Sciatic nerve (tissue), 2 donors: ENCODE measurements at regions not wholly inside any gene's neighbourhood (a gene's known extent, or its start where the extent isn't known, plus 50 kb on each side); places are given as distances from the start of the nearest gene placed in this dataset.
"Not testable (repeated sequence)": the region's sequence is repeated elsewhere in the genome, so short reads cannot be mapped to it uniquely, and the experiment has no call there.

Experiments used
- ATAC-seq: fragments of 200-7000 bp; cut with Tn5 transposase; one replicate; pipeline ENCODE4 v1.9.1; 2020; ENCODE audit warnings: mild to moderate bottlenecking, moderate library complexity
- DNase-seq: peaks from one replicate; pipeline ENCODE4 v3.0.0-alpha.2; 2020; ENCODE audit warnings: low spot score
- intact Hi-C: fragments of 100-400 bp; cut with DNase I; formaldehyde crosslinking; loops from one replicate; pipeline ENCODE4 v1.14.2; 2022
- donor health status: DM: no; HTN: no; CAD: no.
- donor health status: DM: no; HTN: no; CAD: no.

GRCh38 chr9:62864481-62865469 lies 1674.9 kb downstream of the SPATA31A7 start:
- ATAC-seq, result peak; percentile 56
- DNase-seq, result peak; percentile 72
- intact Hi-C loops, result not testable (repeated sequence)

GRCh38 chr9:62869061-62869460 lies 1679.2 kb downstream of the SPATA31A7 start:
- intact Hi-C loops, DNase-seq, ATAC-seq: not testable (repeated sequence)

DNA sequence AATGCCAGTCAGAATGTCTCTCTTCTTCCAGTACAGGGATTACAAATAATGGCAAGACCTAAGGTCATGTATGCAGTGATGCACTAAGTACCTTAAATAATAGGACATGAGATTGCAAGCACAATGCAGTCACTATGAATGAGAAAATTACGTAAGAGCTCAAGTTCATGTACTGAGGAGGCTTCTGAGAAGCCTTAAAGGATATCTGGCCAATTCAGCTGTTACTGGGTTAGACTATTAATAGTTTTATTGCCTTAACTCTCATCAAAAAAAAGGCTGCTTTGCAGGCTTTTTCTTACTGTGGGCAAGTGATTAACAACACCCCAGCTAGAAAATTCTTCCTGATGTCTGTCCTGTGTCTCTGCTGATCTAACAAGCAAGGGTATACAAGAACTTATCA lies 1681.9 kb downstream of the SPATA31A7 start:
- intact Hi-C loops, ATAC-seq, DNase-seq: not testable (repeated sequence)

DNA sequence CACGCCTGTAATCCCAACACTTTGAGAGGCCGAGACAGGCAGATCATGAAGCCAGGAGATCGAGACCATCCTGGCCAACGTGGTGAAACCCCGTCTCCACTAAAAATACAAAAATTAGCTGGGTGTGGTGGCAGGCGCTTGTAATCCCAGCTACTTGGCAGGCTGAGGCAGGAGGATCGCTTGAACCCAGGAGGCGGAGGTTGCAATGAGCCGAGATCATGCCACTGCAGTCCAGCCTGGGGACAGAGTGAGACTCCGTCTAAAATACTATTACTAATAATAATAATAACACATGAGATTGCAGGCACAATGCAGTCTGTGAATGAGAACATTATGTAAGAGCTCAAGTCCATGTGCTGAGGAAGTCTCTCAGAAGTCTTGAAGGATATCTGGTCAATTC lies 1684.4 kb downstream of the SPATA31A7 start:
- ATAC-seq, intact Hi-C loops, DNase-seq: not testable (repeated sequence)

DNA sequence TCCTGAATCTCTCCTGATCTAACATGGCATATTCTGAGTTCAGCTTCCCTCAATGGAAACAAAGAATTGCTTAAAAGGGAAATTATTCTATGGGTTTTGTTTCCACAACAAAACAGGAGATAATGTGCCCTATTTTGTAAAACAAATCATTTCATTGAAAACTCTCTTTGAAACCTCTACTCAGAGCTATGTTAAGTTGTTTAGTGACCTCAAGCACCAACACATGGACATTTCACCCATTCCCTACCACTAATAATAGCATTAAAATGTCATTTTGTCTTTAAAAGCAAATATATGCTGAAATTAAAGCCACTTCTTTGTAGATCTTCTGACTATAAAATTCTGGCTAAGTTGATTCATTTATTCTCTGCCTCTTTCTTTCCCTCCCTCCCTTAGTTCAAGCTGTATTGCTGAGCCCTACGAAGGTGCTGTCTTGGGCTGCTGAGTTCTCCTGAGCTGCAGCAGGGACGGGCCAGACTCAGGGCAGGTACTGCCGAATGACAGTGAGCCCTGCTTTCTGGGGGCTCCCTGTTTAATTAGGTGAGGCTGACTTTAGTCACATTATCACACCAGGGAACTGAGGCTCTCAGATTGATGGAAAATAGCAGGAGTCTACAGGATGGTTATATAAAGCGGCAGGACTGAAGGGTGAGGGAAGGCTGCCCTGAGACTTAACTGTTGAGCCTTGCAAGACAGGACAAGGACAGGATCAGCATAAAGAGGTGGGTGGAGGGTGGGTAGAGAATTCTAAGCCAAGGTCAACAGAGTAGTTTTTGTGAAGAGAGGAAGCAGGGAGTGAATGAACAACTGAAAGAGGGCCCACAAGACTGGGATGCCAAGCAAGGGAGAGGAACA lies 1685.1 kb downstream of the SPATA31A7 start:
- intact Hi-C loops, DNase-seq: not testable (repeated sequence)
- peak; percentile 39 for ATAC-seq

- DNase-seq, intact Hi-C loops, ATAC-seq: not testable (repeated sequence)
Observed at GRCh38 chr9:62877552-62877951, 1687.7 kb downstream of the SPATA31A7 start.

- DNase-seq, ATAC-seq, intact Hi-C loops: not testable (repeated sequence)
Observed at GRCh38 chr9:62877987-62878386, 1688.2 kb downstream of the SPATA31A7 start.

GRCh38 chr9:62880453-62880852 lies 1690.6 kb downstream of the SPATA31A7 start:
- intact Hi-C loops, DNase-seq: not testable (repeated sequence)

DNA sequence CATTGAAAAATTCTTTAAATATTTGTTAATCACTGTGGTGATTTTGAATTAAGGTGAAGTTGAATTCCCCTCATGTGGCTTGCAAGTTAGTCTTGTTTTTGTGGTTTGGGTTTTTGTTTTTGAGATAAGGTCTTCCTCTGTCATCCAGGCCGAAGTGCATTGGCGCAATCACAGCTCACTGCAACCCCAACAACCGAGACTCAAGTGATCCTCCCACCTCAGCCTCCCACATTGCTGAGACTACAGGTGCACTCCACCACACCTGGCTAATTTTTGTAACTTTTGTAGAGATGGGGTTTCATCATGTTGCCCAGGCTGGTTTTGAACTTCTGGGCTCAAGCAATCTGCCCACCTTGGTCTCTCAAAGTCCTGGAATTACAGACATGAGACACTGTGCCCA lies 1691.1 kb downstream of the SPATA31A7 start:
- intact Hi-C loops, ATAC-seq, DNase-seq: not testable (repeated sequence)

More at GRCh38 chr9:62880453-62880852, 1690.6 kb downstream of the SPATA31A7 start:
- not testable (repeated sequence) for ATAC-seq

DNA sequence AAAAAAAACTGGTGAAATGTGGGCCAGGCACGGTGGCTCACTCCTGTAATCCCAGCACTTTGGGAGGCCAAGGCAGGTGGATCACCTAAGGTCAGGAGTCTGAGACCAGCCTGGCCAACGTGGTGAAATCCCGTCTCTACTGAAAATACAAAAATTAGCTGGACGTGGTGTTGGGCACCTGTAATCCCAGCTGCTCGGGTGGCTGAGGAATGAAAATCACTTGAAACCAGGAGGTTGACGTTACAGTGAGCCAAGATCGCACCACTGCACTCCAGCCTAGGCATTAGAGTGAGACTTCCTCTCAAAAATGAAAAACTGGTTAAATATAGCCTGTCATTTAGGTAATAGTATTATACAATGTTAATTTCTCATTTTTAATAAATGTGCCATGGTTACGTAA lies 1692.0 kb downstream of the SPATA31A7 start:
- DNase-seq, ATAC-seq, intact Hi-C loops: not testable (repeated sequence)

DNA sequence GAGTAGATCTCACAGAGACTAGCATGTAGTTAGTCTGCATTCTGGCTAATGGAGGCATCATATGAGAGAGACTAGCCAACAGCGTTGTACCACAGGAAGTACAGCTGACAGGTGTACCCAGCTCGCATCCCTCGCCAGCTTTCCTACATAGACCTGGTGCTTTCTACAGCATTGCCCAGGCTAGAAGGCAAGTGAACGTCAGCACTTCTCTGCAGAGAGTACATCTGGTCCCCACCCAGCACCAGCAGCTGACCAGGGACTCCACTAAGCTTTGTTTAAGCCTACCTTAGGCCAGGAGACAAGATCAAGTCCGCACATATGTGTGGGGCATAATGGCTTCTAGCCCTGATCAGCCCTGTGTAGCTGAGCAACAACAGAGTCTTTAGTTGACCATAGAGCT lies 1692.9 kb downstream of the SPATA31A7 start:
- intact Hi-C loops, DNase-seq, ATAC-seq: not testable (repeated sequence)

DNA sequence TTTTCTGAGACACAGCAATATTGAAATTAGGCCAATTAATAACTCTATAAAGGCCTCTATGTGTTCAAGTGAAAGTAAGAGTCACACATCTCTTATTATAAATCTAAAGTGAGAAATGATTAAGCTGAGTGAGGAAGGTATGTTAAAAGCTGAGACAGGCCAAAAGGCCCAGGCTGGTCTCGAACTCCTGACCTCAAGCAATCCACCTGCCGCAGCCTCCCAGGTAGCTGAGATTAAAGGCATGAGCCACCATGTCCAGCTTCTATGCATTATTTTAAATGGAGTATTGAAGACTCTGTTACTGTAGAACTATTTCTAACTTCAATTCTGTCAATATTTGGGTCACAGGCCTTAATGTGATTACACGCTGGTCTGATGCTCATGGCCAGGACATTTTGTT lies 1706.9 kb downstream of the SPATA31A7 start:
- intact Hi-C loops, DNase-seq, ATAC-seq: not testable (repeated sequence)

DNA sequence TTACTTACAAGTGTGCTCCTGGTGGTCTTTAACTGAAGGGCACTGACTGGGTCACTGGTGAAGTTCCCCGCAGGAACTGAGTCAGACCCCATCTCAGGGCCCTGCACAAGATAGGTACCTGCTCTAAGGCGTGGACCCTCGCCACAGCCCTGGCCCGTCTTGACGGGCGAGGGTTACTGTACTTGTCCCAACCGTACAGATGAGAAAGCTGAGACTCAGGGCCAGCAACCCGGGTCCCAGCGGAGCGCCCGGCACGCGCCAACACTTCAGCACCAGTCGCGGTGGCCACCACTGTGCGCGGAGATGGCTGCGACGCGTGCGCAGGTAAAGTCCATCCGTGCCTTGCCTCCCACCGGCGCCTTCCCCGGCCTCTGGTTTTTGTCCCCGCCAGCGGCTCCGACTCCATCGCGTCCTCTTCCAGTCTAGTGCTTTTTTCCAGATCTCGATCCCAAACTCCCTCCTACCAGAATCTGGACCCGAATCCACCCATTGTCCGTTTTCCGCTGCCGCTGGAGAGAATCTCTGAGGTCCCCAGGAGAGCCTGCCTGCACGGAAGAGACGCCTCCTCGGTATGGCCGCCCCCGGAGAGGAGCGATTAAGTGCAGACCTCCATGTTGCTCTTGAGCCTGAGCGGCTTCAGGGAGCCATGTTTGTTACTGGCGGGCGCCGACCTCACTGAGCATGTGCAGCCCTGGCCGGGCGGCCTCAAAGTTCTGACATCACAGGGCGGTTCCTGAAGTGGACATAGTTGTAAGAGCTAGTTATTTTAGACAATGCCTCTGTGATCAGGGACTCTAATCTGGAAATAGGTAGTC lies 1707.8 kb downstream of the SPATA31A7 start:
- intact Hi-C loops, ATAC-seq: not testable (repeated sequence)
- DNase-seq, result peak; percentile 74

GRCh38 chr9:62899666-62900065 lies 1709.8 kb downstream of the SPATA31A7 start:
- ATAC-seq, DNase-seq, intact Hi-C loops: not testable (repeated sequence)

GRCh38 chr9:62904061-62904460 lies 1714.2 kb downstream of the SPATA31A7 start:
- intact Hi-C loops, ATAC-seq: not testable (repeated sequence)
- DNase-seq, result peak; percentile 49

DNA sequence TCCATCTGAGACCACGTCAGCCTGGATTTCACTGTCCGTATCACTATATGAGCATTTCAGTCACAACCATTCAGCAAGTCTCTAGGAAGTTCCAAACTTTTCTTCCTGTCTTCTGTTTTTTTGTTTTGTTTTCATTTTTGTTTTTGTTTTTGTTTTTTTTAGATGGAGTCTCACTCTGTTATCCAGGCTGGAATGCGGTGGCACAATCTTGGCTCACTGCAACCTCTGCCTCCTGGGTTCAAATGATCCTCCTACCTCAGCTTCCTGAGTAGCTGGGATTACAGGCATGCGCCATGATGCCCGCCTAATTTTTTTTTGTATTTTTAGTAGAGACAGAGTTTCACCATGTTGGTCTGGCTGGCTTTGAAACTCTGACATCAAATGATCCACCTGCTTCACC lies 1715.9 kb downstream of the SPATA31A7 start:
- ATAC-seq, DNase-seq, intact Hi-C loops: not testable (repeated sequence)

GRCh38 chr9:62907866-62908265 lies 1718.0 kb downstream of the SPATA31A7 start:
- DNase-seq, ATAC-seq, intact Hi-C loops: not testable (repeated sequence)

- ATAC-seq, intact Hi-C loops: not testable (repeated sequence)
- DNase-seq, result peak; percentile 15
Observed at GRCh38 chr9:62908271-62908670, 1718.4 kb downstream of the SPATA31A7 start.
